COLO829 (cell line): ENCODE measurements at regions not wholly inside any gene's neighbourhood (a gene's known extent, or its start where the extent isn't known, plus 50 kb on each side); places are given as distances from the start of the nearest gene placed in this dataset.
"Not testable (repeated sequence)": the region's sequence is repeated elsewhere in the genome, so short reads cannot be mapped to it uniquely, and the experiment has no call there.

Experiments used
- DNase-seq: peaks from one replicate; pipeline ENCODE4 v3.0.0; 2012; ENCODE audit warnings: low spot score

- DNase-seq = no peak
Measured at GRCh38 chr10:63783882-63784281, 262.7 kb downstream of the REEP3 start.

GRCh38 chr10:63788152-63788821 is 267.1 kb downstream of the REEP3 start:
- no peak for DNase-seq

- DNase-seq = no peak
Measured at GRCh38 chr10:63795094-63795860, 274.1 kb downstream of the REEP3 start.

GRCh38 chr10:63798599-63799498 is 277.6 kb downstream of the REEP3 start:
- peak; percentile 8 for DNase-seq

- no peak for DNase-seq
Measured at GRCh38 chr10:63799521-63800300, 278.5 kb downstream of the REEP3 start.

- no peak for DNase-seq
Measured at GRCh38 chr10:63801166-63801565, 280.0 kb downstream of the REEP3 start.

- DNase-seq = no peak
Measured at GRCh38 chr10:63806330-63806729, 285.1 kb downstream of the REEP3 start.

- no peak for DNase-seq
Measured at GRCh38 chr10:63812501-63812900, 291.3 kb downstream of the REEP3 start.

- DNase-seq = peak; percentile 22
Measured at GRCh38 chr10:63819753-63820329, 298.6 kb downstream of the REEP3 start.

GRCh38 chr10:63822496-63822895 is 301.3 kb downstream of the REEP3 start:
- DNase-seq = no peak

GRCh38 chr10:63825111-63825510 is 303.9 kb downstream of the REEP3 start:
- DNase-seq = no peak

GRCh38 chr10:63825766-63826165 is 304.6 kb downstream of the REEP3 start:
- DNase-seq = no peak

- DNase-seq = not testable (repeated sequence)
Measured at GRCh38 chr10:63827018-63827417, 305.8 kb downstream of the REEP3 start.

- no peak for DNase-seq
Measured at GRCh38 chr10:63829020-63829419, 307.8 kb downstream of the REEP3 start.

- no peak for DNase-seq
Measured at GRCh38 chr10:63829573-63830149, 308.5 kb downstream of the REEP3 start.

- no peak for DNase-seq
Measured at GRCh38 chr10:63832686-63833085, 311.5 kb downstream of the REEP3 start.

GRCh38 chr10:63833411-63834060 is 312.3 kb downstream of the REEP3 start:
- no peak for DNase-seq

GRCh38 chr10:63836666-63837442 is 315.7 kb downstream of the REEP3 start:
- no peak for DNase-seq

- no peak for DNase-seq
Measured at GRCh38 chr10:63841761-63842160, 320.6 kb downstream of the REEP3 start.

- DNase-seq = no peak
Measured at GRCh38 chr10:63843107-63843506, 321.9 kb downstream of the REEP3 start.
